Cardiac fibroblast (primary cell): ENCODE measurements at regions not wholly inside any gene's neighbourhood (a gene's known extent, or its start where the extent isn't known, plus 50 kb on each side); places are given as distances from the start of the nearest gene placed in this dataset.
A peak's percentile ranks its signal among the peaks of the same experiment; 100 is the strongest.

ENCODE experiments used
- DNase-seq, 2 donors: peaks; one replicate each; pipeline versions ENCODE4 v3.0.0 to v3.0.0-alpha.2; 2010; ENCODE audit warnings: low read depth in 2 of 2
- H3K4me3 ChIP-seq, 2 donors: replicated peaks in 1 of 2; 1 replicate in 1 of 2; 2 replicates in 1 of 2; pipeline ENCODE4 v1.5.1; 2011; ENCODE audit warnings: low read depth in 2 of 2, low read length in 2 of 2, mild to moderate bottlenecking in 2 of 2, moderate library complexity in 1 of 2
- CTCF ChIP-seq: IDR thresholded peaks from one replicate; pipeline ENCODE4 v1.5.1; 2011; ENCODE audit warnings: low read depth, mild to moderate bottlenecking, low read length, inconsistent platforms

DNA sequence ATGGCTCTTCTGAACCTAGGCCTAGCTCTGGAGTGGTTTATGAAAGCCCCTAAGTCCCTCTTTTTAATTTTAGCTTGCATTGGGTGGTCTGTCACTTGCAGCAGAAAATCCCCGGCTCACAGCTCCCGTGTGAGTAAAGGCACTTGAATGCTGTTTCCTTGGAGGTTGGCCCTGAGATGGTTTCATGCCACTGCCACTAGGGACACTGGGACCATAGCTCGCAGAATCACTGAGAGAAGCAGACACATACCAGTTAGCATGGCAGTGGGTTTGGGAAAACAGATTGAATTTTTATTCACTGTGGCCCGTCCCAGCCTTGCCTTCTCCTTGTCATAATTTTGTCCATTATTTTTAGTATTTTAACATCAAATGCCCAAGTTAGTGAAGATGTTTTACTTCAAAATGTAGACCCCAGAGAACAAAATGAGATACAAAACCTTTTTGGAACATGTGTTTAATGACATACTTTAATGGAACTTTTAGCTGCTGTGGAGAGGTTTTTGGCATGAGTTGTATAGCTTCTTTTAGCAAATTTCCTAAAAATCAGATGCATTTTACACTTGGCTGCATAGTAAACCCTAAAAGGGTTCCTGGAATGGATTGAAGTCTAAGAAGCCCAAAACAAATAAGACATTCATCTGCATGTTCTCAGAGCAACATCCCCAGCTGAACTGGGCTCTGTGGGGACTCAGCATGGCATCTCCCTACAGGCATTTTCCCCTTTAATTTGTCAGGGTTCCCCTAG, 259.7 kb upstream of the PITRM1 start:
- H3K4me3 ChIP-seq, result no peak overlapping the region
- no peak for DNase-seq
- TF ChIP-seq CTCF, result no peak

- no peak overlapping the region for H3K4me3 ChIP-seq
- no peak for TF ChIP-seq CTCF
- DNase-seq, result no peak
These were observed 257.9 kb upstream of the PITRM1 start for GRCh38 chr10:3430501-3430900.

- no peak for TF ChIP-seq CTCF
- H3K4me3 ChIP-seq, result no peak overlapping the region
- peak in 1 of 2 donors; percentile 25 for DNase-seq
These were observed 257.1 kb upstream of the PITRM1 start for GRCh38 chr10:3429676-3430075.

DNA sequence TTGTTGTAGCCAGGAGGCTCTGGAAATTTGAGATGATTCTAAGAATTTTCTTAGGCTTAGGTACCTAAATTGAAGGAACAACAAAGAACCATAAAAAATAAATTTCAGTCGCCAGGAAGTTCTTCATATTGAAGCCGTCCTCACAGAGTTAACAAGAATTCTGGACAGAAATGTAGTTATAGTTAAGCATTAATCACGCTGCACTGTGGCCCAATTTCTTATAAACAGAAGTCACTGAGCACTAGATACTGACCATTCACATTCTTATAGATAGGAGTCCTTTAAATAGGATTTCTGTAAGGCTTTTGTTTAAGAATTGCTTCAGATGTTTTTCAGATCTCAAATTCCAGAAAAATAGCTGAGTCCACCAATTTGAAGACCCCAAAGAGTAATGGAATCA, 256.2 kb upstream of the PITRM1 start:
- H3K4me3 ChIP-seq, result no peak overlapping the region
- DNase-seq, result no peak
- TF ChIP-seq CTCF, result no peak

- TF ChIP-seq CTCF, result no peak
These were observed 255.4 kb upstream of the PITRM1 start for GRCh38 chr10:3427950-3428354.

DNA sequence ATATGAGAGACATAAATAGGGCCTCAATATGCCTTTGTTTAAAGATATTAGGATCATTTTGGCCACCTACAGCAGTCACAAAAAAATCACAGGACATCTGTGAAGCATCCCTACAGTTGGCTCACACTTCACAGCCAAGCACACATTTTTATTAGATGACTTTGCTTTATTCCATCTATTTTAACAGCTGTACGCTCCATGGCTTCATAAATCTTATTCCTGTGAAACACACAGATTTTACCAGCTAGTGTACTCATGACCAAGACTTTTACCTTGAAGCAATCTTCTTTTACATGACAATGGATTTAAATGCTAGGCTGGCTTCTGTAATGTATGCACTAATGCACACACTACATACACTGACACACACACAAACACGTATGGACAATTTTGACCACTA, 254.8 kb upstream of the PITRM1 start:
- peak in 1 of 2 donors; percentile 32 for DNase-seq
- TF ChIP-seq CTCF, result no peak
- no peak overlapping the region for H3K4me3 ChIP-seq

More at GRCh38 chr10:3427950-3428354, 255.4 kb upstream of the PITRM1 start:
- no peak for DNase-seq
- no peak overlapping the region for H3K4me3 ChIP-seq
